ENCODE measurements at regions not wholly inside any gene's neighbourhood (a gene's known extent, or its start where the extent isn't known, plus 50 kb on each side); places are given as distances from the start of the nearest gene placed in this dataset.
"Not testable (repeated sequence)": the region's sequence is repeated elsewhere in the genome, so short reads cannot be mapped to it uniquely, and the experiment has no call there.

DNA sequence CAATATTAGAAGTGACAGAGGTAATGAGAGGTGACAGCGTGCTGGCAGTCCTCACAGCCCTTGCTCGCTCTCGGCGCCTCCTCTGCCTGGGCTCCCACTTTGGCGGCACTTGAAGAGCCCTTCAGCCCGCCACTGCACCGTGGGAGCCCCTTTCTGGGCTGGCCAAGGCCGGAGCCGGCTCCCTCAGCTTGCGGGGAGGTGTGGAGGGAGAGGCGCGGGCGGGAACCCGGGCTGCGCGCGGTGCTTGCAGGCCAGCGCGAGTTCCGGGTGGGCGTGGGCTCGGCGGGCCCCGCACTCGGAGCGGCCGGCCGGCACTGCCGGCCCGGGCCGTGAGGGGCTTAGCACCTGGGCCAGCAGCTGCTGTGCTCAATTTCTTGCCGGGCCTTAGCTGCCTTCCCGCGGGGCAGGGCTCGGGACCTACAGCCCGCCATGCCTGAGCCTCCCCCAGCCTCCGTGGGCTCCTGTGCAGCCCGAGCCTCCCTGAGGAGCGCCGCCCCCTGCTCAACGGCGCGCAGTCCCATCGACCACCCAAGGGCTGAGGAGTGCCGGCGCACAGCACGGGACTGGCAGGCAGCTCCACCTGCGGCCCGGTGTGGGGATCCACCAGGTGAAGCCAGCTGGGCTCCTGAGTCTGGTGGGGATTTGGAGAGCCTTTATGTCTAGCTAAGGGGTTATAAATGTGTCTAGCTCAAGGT, 426.5 kb upstream of the RGS18 start:
- TF ChIP-seq, protein P1, sequence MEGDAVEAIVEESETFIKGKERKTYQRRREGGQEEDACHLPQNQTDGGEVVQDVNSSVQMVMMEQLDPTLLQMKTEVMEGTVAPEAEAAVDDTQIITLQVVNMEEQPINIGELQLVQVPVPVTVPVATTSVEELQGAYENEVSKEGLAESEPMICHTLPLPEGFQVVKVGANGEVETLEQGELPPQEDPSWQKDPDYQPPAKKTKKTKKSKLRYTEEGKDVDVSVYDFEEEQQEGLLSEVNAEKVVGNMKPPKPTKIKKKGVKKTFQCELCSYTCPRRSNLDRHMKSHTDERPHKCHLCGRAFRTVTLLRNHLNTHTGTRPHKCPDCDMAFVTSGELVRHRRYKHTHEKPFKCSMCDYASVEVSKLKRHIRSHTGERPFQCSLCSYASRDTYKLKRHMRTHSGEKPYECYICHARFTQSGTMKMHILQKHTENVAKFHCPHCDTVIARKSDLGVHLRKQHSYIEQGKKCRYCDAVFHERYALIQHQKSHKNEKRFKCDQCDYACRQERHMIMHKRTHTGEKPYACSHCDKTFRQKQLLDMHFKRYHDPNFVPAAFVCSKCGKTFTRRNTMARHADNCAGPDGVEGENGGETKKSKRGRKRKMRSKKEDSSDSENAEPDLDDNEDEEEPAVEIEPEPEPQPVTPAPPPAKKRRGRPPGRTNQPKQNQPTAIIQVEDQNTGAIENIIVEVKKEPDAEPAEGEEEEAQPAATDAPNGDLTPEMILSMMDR (IDR thresholded peaks at IDR 0.05), result not testable (repeated sequence)
- TF ChIP-seq POLR2A (IDR thresholded peaks at IDR 0.05), result not testable (repeated sequence)
